Fibroblast of villous mesenchyme (primary cell): ENCODE measurements at regions not wholly inside any gene's neighbourhood (a gene's known extent, or its start where the extent isn't known, plus 50 kb on each side); places are given as distances from the start of the nearest gene placed in this dataset.

Experiments used
- DNase-seq: peaks from one replicate; pipeline ENCODE4 v3.0.0-alpha.2; 2010; ENCODE audit warnings: low read depth
- H3K4me3 ChIP-seq: 2 replicates; pipeline ENCODE4 v1.5.1; 2011; ENCODE audit warnings: low read depth, mild to moderate bottlenecking, low read length
- CTCF ChIP-seq: IDR thresholded peaks from 2 replicates; pipeline ENCODE4 v1.5.1; 2012; ENCODE audit warnings: low read depth, mild to moderate bottlenecking, low read length; ENCODE audit not compliant: insufficient read depth

- DNase-seq: peak; percentile 97
- TF ChIP-seq CTCF: no peak
- H3K4me3 ChIP-seq: no peak overlapping the region
These were observed 704.9 kb upstream of the CITED2 start for GRCh38 chr6:140079328-140079727.

- peak; percentile 92 for DNase-seq
- no peak for TF ChIP-seq CTCF
- H3K4me3 ChIP-seq: no peak overlapping the region
These were observed 704.2 kb upstream of the CITED2 start for GRCh38 chr6:140078561-140079125.

GRCh38 chr6:140077827-140078560 lies 703.5 kb upstream of the CITED2 start:
- TF ChIP-seq CTCF: no peak
- no peak overlapping the region for H3K4me3 ChIP-seq
- DNase-seq: peak; percentile 68

- H3K4me3 ChIP-seq: no peak overlapping the region
These were observed 701.7 kb upstream of the CITED2 start for GRCh38 chr6:140076105-140076504.

GRCh38 chr6:140073456-140073855 lies 699.0 kb upstream of the CITED2 start:
- no peak overlapping the region for H3K4me3 ChIP-seq
- peak; percentile 97 for DNase-seq
- TF ChIP-seq CTCF: no peak

More at GRCh38 chr6:140076105-140076504, 701.7 kb upstream of the CITED2 start:
- TF ChIP-seq CTCF: no peak
- DNase-seq: no peak

- no peak overlapping the region for H3K4me3 ChIP-seq
- no peak for TF ChIP-seq CTCF
- DNase-seq: peak; percentile 82
These were observed 697.2 kb upstream of the CITED2 start for GRCh38 chr6:140071601-140072062.
